ENCODE measurements at regions not wholly inside any gene's neighbourhood (a gene's known extent, or its start where the extent isn't known, plus 50 kb on each side); places are given as distances from the start of the nearest gene placed in this dataset.

- Histone ChIP-seq H3K9me3 (ENCODE audit: low read length) (no peaks in the 10 kb centered on the region), H3K9me2 (ENCODE audit: insufficient read depth, low read length) (no peaks in the 10 kb centered on the region), H3K4me2 (ENCODE audit: low read length) (no peak overlapping the region), H3K27ac (ENCODE audit: low read depth, low read length, poor library complexity, severe bottlenecking) (no peak overlapping the region), H3K4me3 (ENCODE audit: low read depth, low read length, poor library complexity, severe bottlenecking) (no peak overlapping the region), H2AFZ (ENCODE audit: low read length) (no peak overlapping the region), H4K20me1 (ENCODE audit: insufficient read depth, low read length) (no peaks in the 10 kb centered on the region), H3K36me3 (ENCODE audit: insufficient read depth, low read length) (no peaks in the 10 kb centered on the region), H3K4me1 (ENCODE audit: insufficient read depth, low read length, poor library complexity, severe bottlenecking) (no peaks in the 10 kb centered on the region), H3K79me2 (ENCODE audit: insufficient read depth, low read depth, low read length) (no peaks in the 10 kb centered on the region)
- intact Hi-C loops (cut with micrococcal nuclease; ENCODE audit: unreplicated experiment), result no loop called here
- DNase-seq (ENCODE audit: low spot score), result no peak
- ChIA-PET CTCF (ENCODE audit: unreplicated experiment) (no interaction called here), POLR2A (interaction anchor here (0.8 to 1.2 kb wide), 3 partner anchors 11 to 24 kb away, joined by 3 to 4 read pairs (median 3); no protein-coding TSS in a partner anchor)
- TF ChIP-seq CTCF (conservative IDR thresholded peaks at IDR 0.05; ENCODE audit: low read length) (no peak), EZH2phosphoT487 (IDR thresholded peaks at IDR 0.05; ENCODE audit: borderline replicate concordance, low read depth, low read length) (no peak)
- BruUV-seq (replicated peaks), result no TSS peak
Observed at GRCh38 chr13:84296401-84296800, 414.1 kb upstream of the SLITRK1 start.

GRCh38 chr13:84294576-84294975 lies 412.3 kb upstream of the SLITRK1 start:
- no peaks in the 10 kb centered on the region for H3K9me2 ChIP-seq (ENCODE audit: insufficient read depth, low read length)
- intact Hi-C loops (cut with micrococcal nuclease; ENCODE audit: unreplicated experiment), result no loop called here
- H4K20me1 ChIP-seq (ENCODE audit: insufficient read depth, low read length), result no peaks in the 10 kb centered on the region
- H3K36me3 ChIP-seq (ENCODE audit: insufficient read depth, low read length), result no peaks in the 10 kb centered on the region
- H3K27ac ChIP-seq (ENCODE audit: low read depth, low read length, poor library complexity, severe bottlenecking), result no peak overlapping the region
- no peak overlapping the region for H2AFZ ChIP-seq (ENCODE audit: low read length)
- DNase-seq (ENCODE audit: low spot score), result no peak
- ChIA-PET POLR2A (no interaction called here), CTCF (ENCODE audit: unreplicated experiment) (no interaction called here)
- H3K4me3 ChIP-seq (ENCODE audit: low read depth, low read length, poor library complexity, severe bottlenecking), result no peak overlapping the region
- no peaks in the 10 kb centered on the region for H3K79me2 ChIP-seq (ENCODE audit: insufficient read depth, low read depth, low read length)
- H3K4me2 ChIP-seq (ENCODE audit: low read length), result no peak overlapping the region
- H3K4me1 ChIP-seq (ENCODE audit: insufficient read depth, low read length, poor library complexity, severe bottlenecking), result no peaks in the 10 kb centered on the region
- H3K9me3 ChIP-seq (ENCODE audit: low read length), result no peaks in the 10 kb centered on the region
- BruUV-seq (replicated peaks), result no TSS peak
- TF ChIP-seq EZH2phosphoT487 (IDR thresholded peaks at IDR 0.05; ENCODE audit: borderline replicate concordance, low read depth, low read length), result no peak
- no peak for TF ChIP-seq CTCF (conservative IDR thresholded peaks at IDR 0.05; ENCODE audit: low read length)

GRCh38 chr13:84290386-84290785 lies 408.1 kb upstream of the SLITRK1 start:
- H3K4me3 ChIP-seq (ENCODE audit: low read depth, low read length, poor library complexity, severe bottlenecking), result no peak overlapping the region
- TF ChIP-seq EZH2phosphoT487 (IDR thresholded peaks at IDR 0.05; ENCODE audit: borderline replicate concordance, low read depth, low read length) (no peak), CTCF (conservative IDR thresholded peaks at IDR 0.05; ENCODE audit: low read length) (no peak)
- H3K4me1 ChIP-seq (ENCODE audit: insufficient read depth, low read length, poor library complexity, severe bottlenecking), result no peaks in the 10 kb centered on the region
- H3K9me3 ChIP-seq (ENCODE audit: low read length), result no peaks in the 10 kb centered on the region
- BruUV-seq (replicated peaks), result no TSS peak
- H4K20me1 ChIP-seq (ENCODE audit: insufficient read depth, low read length), result no peaks in the 10 kb centered on the region
- H3K9me2 ChIP-seq (ENCODE audit: insufficient read depth, low read length), result no peaks in the 10 kb centered on the region
- ChIA-PET POLR2A (no interaction called here), CTCF (ENCODE audit: unreplicated experiment) (no interaction called here)
- no peak for DNase-seq (ENCODE audit: low spot score)
- no peaks in the 10 kb centered on the region for H3K79me2 ChIP-seq (ENCODE audit: insufficient read depth, low read depth, low read length)
- H3K27ac ChIP-seq (ENCODE audit: low read depth, low read length, poor library complexity, severe bottlenecking), result no peak overlapping the region
- no peaks in the 10 kb centered on the region for H3K36me3 ChIP-seq (ENCODE audit: insufficient read depth, low read length)
- intact Hi-C loops (cut with micrococcal nuclease; ENCODE audit: unreplicated experiment), result no loop called here
- no peak overlapping the region for H2AFZ ChIP-seq (ENCODE audit: low read length)
- H3K4me2 ChIP-seq (ENCODE audit: low read length), result no peak overlapping the region
